GM19438 (cell line): ENCODE measurements at regions not wholly inside any gene's neighbourhood (a gene's known extent, or its start where the extent isn't known, plus 50 kb on each side); places are given as distances from the start of the nearest gene placed in this dataset.
"Not testable (repeated sequence)": the region's sequence is repeated elsewhere in the genome, so short reads cannot be mapped to it uniquely, and the experiment has no call there.

Experiments
- ATAC-seq: cut with Tn5 transposase; IDR thresholded peaks from one replicate; pipeline ENCODE4 v1.9.1; 2021; ENCODE audit warnings: low read depth; ENCODE audit not compliant: unreplicated experiment

- ATAC-seq, result no peak
Measured at GRCh38 chr3:24683090-24683489, 188.4 kb upstream of the THRB start.

DNA sequence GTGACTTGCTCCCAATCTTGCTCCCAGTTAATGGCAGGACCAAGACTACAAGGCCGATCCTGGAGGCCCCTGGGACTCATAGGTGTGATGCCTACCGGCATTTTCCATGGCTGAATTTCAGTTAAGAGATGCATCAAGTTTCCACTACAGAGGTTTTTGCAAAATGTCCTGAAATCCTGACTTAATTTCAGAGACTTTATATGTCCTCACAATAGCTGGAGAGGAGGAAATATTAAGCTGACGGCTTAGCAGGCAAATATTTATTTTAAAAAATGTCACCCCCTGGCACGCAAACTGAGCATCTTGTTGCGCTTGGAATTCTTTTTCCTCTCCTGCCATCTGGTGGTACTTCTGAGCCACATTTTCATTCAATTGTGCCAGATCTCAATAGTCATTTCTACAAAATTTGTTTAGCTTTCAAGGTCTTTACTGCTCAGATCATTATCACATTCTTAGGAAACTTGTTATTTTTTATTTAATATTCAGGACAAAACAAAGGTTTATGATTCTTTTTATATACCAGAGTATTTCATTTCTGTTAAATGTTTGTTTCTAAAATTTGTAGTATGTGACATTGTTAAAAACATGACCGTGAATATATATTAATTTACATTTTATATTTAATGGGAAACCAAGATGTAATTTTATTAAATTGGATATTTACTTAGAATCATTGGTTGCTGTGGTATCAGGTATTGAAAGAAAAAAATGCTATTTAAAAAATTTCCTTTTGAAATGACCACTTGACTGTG, 189.2 kb upstream of the THRB start:
- no peak for ATAC-seq

DNA sequence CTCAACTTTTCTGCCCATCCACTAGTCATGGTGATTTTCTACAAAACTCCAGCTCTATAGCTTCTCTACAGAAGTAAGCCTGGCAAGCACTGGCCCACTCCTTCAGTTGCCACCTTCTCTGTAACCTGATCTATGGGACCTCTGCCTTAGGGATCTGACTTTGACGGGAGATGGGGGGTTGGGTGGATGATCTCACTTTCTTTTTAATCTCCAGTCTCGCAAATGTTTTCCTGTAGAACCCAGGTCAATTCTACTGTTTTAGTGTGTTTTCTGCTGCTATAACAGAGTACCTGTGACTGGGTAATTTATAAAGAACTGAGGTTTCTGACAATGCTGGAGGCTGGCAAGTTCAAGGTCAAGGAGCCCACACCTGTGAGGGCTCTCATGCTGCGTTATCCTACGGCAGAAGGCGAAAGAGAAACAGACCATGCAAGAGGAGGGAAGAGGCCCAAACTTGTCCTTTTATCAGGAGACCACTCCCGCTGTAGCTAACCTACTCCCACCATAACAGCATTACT, 189.9 kb upstream of the THRB start:
- ATAC-seq, result no peak

- no peak for ATAC-seq
Measured at GRCh38 chr3:24686808-24687207, 192.2 kb upstream of the THRB start.

- no peak for ATAC-seq
Measured at GRCh38 chr3:24687671-24688070, 193.0 kb upstream of the THRB start.

GRCh38 chr3:24688446-24689148, 193.9 kb upstream of the THRB start:
- no peak for ATAC-seq

GRCh38 chr3:24689353-24689752, 194.7 kb upstream of the THRB start:
- no peak for ATAC-seq

GRCh38 chr3:24690777-24691176, 196.1 kb upstream of the THRB start:
- ATAC-seq, result no peak

DNA sequence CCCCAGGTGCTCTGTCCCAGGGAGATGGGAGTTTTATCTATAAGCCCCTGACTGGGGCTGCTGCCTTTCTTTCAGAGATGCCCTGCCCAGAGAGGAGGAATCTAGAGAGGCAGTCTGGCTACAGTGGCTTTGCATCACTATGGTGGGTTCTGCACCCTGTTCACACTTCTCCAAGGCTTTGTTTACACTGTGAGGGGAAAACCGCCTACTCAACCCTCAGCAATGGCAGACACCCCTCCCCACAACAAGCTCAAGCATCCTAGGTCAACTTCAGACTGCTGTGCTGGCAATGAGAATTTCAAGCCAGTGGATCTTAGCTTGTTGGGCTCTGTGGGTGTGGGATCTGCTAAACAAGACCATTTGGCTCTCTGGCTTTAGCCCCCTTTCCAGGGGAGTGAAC, 204.4 kb upstream of the THRB start:
- ATAC-seq, result not testable (repeated sequence)

DNA sequence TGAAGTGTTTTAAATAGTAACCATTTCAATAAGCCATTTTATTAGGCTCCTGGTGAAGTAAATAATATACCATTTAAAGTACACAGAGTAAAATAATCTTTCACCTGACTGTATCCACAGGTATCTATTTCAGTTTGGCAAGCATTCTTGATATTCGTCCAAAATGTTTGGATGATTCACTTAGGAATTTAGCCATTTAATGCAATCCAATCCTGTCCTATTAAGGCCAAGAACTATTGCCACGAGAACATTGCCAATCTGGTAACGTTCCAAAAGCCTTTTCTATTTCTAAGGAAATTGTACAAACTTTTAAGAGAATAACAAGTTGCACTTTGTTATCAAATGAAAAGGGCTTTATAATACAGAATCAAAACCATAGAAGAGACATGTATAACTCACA, 209.8 kb upstream of the THRB start:
- ATAC-seq, result no peak

- no peak for ATAC-seq
Measured at GRCh38 chr3:24707936-24708335, 213.3 kb upstream of the THRB start.

DNA sequence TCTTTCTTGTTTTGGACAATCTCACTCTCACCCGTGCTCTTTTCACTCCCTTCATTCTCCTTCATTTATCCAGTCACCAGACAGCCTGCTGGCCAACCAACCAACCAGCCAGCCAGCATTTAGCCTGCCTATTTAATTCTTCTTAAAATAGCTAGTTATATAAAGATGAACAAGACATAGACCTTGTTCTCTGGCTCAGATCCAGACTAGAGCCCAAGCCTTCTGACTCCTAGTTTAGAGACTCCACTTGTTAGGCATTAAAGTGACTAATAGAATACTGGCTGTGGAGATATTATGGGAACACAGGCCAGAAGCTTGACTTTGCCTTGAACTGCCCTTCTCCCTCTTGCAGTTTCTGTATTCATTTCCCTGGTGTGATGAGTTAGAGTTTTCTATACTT, 215.3 kb upstream of the THRB start:
- ATAC-seq, result no peak

- ATAC-seq, result no peak
Measured at GRCh38 chr3:24713516-24713915, 218.9 kb upstream of the THRB start.

DNA sequence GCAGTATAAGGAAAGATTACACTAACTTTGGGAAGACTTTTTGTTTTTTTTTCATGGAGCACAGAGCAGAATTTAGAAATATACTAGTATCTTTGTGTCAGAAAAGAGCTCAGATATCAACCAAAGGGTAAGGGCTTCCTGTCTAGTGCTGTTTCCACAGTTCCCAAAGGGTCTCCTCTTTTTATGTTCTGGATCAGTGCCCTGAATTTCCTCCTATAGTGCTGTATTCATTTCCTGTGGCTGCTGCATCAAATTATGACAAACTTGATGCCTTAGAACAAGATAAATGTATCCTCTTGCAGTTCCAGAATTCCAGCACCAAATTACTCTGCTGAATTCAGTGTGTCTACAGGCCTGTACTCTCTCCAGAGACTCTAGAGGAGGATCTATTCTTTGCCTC, 219.8 kb upstream of the THRB start:
- no peak for ATAC-seq

GRCh38 chr3:24715171-24715792, 220.6 kb upstream of the THRB start:
- ATAC-seq, result no peak

DNA sequence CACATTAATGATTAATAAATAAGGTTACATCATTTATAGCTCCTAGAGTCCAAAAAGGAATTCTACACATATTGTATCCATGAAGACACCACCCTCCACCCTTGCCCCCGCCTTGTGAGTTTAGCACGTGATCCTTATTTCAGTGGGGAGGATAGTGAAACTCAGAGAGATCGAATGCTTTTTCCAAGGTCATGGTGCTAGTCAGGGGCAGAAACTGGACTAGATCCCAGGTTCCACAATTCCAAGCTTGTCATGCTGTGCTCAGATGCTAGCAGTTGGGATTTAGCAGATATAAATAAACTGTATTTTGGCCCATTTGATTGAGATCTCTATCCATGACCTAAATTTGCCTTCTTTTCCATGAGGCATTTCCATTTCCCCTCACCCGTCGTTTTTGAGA, 227.4 kb upstream of the THRB start:
- ATAC-seq, result no peak

GRCh38 chr3:24725514-24726255, 231.0 kb upstream of the THRB start:
- ATAC-seq, result no peak

- ATAC-seq, result no peak
Measured at GRCh38 chr3:24726423-24726822, 231.8 kb upstream of the THRB start.

- no peak for ATAC-seq
Measured at GRCh38 chr3:24730173-24730572, 235.5 kb upstream of the THRB start.

- no peak for ATAC-seq
Measured at GRCh38 chr3:24734019-24734418, 239.4 kb upstream of the THRB start.

- ATAC-seq, result no peak
Measured at GRCh38 chr3:24736701-24737100, 242.1 kb upstream of the THRB start.
